ENCODE measurements at regions not wholly inside any gene's neighbourhood (a gene's known extent, or its start where the extent isn't known, plus 50 kb on each side); places are given as distances from the start of the nearest gene placed in this dataset.
"Not testable (repeated sequence)": the region's sequence is repeated elsewhere in the genome, so short reads cannot be mapped to it uniquely, and the experiment has no call there.

DNA sequence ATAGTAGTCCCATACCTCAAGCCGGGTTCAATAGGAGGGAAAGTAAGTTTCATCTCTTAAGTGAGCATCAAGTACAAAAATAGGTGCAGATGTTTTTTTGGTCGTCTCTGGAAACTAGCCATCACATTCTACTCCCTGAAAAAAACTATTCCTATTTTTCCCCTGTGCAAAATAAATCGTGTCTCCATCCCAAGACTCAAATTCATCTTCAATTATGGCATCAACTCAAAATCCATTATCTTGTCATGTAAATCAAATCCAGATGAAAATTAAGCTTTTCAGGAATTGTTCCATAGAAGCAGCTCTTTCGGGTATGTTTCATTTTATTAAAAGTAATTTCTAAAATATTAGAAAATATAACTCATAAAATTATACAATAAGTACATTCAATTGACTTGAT, 1368.4 kb downstream of the GRIK2 start:
- Histone ChIP-seq H3K36me3 (ENCODE audit: low read length) (no peaks in the 10 kb centered on the region), H3F3A (ENCODE audit: insufficient read depth) (no peaks in the 10 kb centered on the region), H3K27me3 (ENCODE audit: low read length) (no peaks in the 10 kb centered on the region), H4K20me1 (ENCODE audit: low read depth, low read length) (no peaks in the 10 kb centered on the region), H3K9me3 (ENCODE audit: insufficient read depth, low read length) (no peaks in the 10 kb centered on the region), H3K9ac (ENCODE audit: low read length) (no peak overlapping the region), H3K4me2 (ENCODE audit: low read depth, low read length, poor library complexity, severe bottlenecking) (no peak overlapping the region), H3K79me2 (ENCODE audit: insufficient read depth, low read length) (no peaks in the 10 kb centered on the region), H3K9me2 (replicated peaks; ENCODE audit: insufficient read depth, low read length) (no peaks in the 10 kb centered on the region), H3K4me3 (ENCODE audit: insufficient read depth, low read length, poor library complexity, severe bottlenecking) (no peak overlapping the region), H2AFZ (ENCODE audit: low read depth, low read length, severe bottlenecking) (no peak overlapping the region), H3K27ac (ENCODE audit: low read depth, low read length) (no peak overlapping the region)
- no peak for TF ChIP-seq EZH2phosphoT487 (conservative IDR thresholded peaks at IDR 0.05; ENCODE audit: low read length)

DNA sequence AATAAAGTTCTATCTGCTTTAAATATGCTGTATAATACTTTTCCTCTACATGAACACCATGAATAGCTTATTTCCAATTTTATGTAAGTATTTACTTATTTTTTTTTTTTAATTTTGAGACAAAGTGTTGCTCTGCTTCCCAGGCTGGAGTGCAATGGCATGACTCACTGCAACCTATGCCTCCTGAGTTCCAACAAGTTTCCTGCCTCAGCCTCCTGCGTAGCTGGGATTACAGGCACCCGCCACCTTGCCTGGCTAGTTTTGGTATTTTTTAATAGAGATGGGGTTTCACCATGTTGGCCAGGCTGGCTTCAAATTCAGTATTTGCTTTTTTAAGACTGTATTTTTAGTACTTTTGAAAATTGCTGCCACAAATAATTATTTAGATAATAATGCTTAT, 1365.9 kb downstream of the GRIK2 start:
- no peaks in the 10 kb centered on the region for H3F3A ChIP-seq (ENCODE audit: insufficient read depth)
- H3K27me3 ChIP-seq (ENCODE audit: low read length): no peaks in the 10 kb centered on the region
- H3K4me3 ChIP-seq (ENCODE audit: insufficient read depth, low read length, poor library complexity, severe bottlenecking): no peak overlapping the region
- TF ChIP-seq, protein P1, sequence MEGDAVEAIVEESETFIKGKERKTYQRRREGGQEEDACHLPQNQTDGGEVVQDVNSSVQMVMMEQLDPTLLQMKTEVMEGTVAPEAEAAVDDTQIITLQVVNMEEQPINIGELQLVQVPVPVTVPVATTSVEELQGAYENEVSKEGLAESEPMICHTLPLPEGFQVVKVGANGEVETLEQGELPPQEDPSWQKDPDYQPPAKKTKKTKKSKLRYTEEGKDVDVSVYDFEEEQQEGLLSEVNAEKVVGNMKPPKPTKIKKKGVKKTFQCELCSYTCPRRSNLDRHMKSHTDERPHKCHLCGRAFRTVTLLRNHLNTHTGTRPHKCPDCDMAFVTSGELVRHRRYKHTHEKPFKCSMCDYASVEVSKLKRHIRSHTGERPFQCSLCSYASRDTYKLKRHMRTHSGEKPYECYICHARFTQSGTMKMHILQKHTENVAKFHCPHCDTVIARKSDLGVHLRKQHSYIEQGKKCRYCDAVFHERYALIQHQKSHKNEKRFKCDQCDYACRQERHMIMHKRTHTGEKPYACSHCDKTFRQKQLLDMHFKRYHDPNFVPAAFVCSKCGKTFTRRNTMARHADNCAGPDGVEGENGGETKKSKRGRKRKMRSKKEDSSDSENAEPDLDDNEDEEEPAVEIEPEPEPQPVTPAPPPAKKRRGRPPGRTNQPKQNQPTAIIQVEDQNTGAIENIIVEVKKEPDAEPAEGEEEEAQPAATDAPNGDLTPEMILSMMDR (IDR thresholded peaks at IDR 0.05; ENCODE audit: insufficient read depth, low read length, poor library complexity, severe bottlenecking): no peak
- no peaks in the 10 kb centered on the region for H3K36me3 ChIP-seq (ENCODE audit: low read length)
- H3K4me2 ChIP-seq (ENCODE audit: low read depth, low read length, poor library complexity, severe bottlenecking): no peak overlapping the region
- no peak overlapping the region for H2AFZ ChIP-seq (ENCODE audit: low read depth, low read length, severe bottlenecking)
- H3K9ac ChIP-seq (ENCODE audit: low read length): no peak overlapping the region
- no peaks in the 10 kb centered on the region for H4K20me1 ChIP-seq (ENCODE audit: low read depth, low read length)
- H3K79me2 ChIP-seq (ENCODE audit: insufficient read depth, low read length): no peaks in the 10 kb centered on the region
- H3K9me3 ChIP-seq (ENCODE audit: insufficient read depth, low read length): no peaks in the 10 kb centered on the region
- H3K27ac ChIP-seq (ENCODE audit: low read depth, low read length): no peak overlapping the region
- no peaks in the 10 kb centered on the region for H3K9me2 ChIP-seq (replicated peaks; ENCODE audit: insufficient read depth, low read length)

DNA sequence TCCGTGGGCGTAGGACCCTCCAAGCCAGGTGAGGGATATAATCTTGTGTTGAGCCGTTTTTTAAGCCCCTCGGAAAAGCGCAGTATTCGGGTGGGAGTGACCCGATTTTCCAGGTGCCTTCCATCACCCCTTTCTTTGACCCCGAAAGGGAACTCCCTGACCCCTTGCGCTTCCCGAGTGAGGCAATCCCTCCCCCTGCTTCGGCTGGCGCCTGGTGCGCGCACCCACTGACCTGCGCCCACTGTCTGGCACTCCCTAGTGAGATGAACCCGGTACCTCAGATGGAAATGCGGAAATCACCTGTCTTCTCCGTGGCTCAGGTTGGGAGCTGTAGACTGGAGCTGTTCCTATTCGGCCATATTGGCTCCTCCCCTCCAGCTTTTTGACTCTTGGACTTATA, 1365.0 kb downstream of the GRIK2 start:
- H4K20me1 ChIP-seq (ENCODE audit: low read depth, low read length); H3K4me3 ChIP-seq (ENCODE audit: insufficient read depth, low read length, poor library complexity, severe bottlenecking); H3K27ac ChIP-seq (ENCODE audit: low read depth, low read length); H3K36me3 ChIP-seq (ENCODE audit: low read length); H3K9ac ChIP-seq (ENCODE audit: low read length); H3K9me3 ChIP-seq (ENCODE audit: insufficient read depth, low read length); H3K9me2 ChIP-seq (replicated peaks; ENCODE audit: insufficient read depth, low read length); H2AFZ ChIP-seq (ENCODE audit: low read depth, low read length, severe bottlenecking); H3K4me2 ChIP-seq (ENCODE audit: low read depth, low read length, poor library complexity, severe bottlenecking); H3K27me3 ChIP-seq (ENCODE audit: low read length); H3F3A ChIP-seq (ENCODE audit: insufficient read depth); H3K79me2 ChIP-seq (ENCODE audit: insufficient read depth, low read length): not testable (repeated sequence)

DNA sequence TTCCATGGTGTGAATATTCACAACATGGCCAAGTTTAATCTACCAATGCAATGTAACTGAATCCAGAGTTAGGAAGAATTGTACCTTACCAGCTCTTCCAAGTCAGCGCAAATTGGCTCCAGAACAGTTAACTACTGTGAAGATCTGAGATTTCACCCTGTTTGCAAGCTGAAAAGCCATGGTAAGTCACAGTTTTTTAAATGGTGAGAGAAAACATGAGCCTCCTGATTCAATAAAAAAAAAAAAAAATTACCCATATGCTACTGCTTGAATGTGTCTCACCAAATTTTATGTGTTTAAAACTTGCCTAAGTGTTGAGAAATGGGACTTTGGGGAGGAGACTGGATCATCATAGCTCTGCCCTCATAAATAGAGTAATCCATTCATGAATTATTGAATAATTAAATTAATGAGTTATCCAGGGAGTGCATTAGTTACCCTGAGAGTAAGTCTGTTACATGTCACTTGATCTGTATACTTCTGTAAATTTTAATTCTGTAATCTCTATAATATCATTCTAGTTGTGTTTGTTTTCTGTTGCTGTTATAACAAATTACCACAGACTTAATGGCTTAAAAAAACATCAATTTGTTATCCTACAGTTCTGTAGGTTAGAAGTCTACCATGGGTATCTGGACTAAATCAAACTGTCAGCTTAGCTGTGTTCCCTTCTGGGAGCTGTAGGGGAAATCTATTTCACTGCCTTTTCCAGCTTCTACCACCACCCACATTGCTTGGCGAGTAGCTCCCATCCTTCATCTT, 1355.9 kb downstream of the GRIK2 start:
- H3K9ac ChIP-seq (ENCODE audit: low read length): no peak overlapping the region
- no peak overlapping the region for H3K4me2 ChIP-seq (ENCODE audit: low read depth, low read length, poor library complexity, severe bottlenecking)
- no peaks in the 10 kb centered on the region for H3K36me3 ChIP-seq (ENCODE audit: low read length)
- no peaks in the 10 kb centered on the region for H3K79me2 ChIP-seq (ENCODE audit: insufficient read depth, low read length)
- TF ChIP-seq, protein P1 (IDR thresholded peaks at IDR 0.05; ENCODE audit: insufficient read depth, low read length, poor library complexity, severe bottlenecking): no peak
- no peaks in the 10 kb centered on the region for H3K9me3 ChIP-seq (ENCODE audit: insufficient read depth, low read length)
- no peaks in the 10 kb centered on the region for H3K9me2 ChIP-seq (replicated peaks; ENCODE audit: insufficient read depth, low read length)
- no peaks in the 10 kb centered on the region for H3K27me3 ChIP-seq (ENCODE audit: low read length)
- no peak overlapping the region for H3K4me3 ChIP-seq (ENCODE audit: insufficient read depth, low read length, poor library complexity, severe bottlenecking)
- H2AFZ ChIP-seq (ENCODE audit: low read depth, low read length, severe bottlenecking): no peak overlapping the region
- H3K27ac ChIP-seq (ENCODE audit: low read depth, low read length): no peak overlapping the region
- H3F3A ChIP-seq (ENCODE audit: insufficient read depth): no peaks in the 10 kb centered on the region
- H4K20me1 ChIP-seq (ENCODE audit: low read depth, low read length): no peaks in the 10 kb centered on the region
